ENCODE measurements at regions not wholly inside any gene's neighbourhood (a gene's known extent, or its start where the extent isn't known, plus 50 kb on each side); places are given as distances from the start of the nearest gene placed in this dataset.
"Not testable (repeated sequence)": the region's sequence is repeated elsewhere in the genome, so short reads cannot be mapped to it uniquely, and the experiment has no call there.

DNA sequence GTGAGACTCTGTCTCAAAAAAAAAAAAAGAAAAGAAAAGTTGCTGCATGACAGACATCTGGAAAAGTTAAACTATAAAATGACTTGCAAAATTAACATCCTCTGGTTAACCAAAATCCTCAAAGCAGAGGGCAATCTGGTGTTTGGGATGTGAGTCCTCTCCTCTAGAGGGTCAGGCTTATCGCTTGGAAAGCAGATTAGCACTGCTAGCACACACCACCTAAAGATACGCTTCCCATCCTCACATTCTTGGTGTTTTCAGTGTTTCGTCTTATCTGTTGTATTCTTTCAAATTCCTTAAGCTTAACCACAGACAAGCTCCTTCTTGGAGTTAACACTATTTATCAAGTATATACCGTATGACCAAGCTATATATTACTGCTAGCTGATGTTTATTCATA, 198.0 kb downstream of the SOX4 start:
- TF ChIP-seq, protein P1, sequence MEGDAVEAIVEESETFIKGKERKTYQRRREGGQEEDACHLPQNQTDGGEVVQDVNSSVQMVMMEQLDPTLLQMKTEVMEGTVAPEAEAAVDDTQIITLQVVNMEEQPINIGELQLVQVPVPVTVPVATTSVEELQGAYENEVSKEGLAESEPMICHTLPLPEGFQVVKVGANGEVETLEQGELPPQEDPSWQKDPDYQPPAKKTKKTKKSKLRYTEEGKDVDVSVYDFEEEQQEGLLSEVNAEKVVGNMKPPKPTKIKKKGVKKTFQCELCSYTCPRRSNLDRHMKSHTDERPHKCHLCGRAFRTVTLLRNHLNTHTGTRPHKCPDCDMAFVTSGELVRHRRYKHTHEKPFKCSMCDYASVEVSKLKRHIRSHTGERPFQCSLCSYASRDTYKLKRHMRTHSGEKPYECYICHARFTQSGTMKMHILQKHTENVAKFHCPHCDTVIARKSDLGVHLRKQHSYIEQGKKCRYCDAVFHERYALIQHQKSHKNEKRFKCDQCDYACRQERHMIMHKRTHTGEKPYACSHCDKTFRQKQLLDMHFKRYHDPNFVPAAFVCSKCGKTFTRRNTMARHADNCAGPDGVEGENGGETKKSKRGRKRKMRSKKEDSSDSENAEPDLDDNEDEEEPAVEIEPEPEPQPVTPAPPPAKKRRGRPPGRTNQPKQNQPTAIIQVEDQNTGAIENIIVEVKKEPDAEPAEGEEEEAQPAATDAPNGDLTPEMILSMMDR (IDR thresholded peaks at IDR 0.05; ENCODE audit: extremely low read depth, missing control alignments): no peak
- no peak for DNase-seq (ENCODE audit: low spot score)

DNA sequence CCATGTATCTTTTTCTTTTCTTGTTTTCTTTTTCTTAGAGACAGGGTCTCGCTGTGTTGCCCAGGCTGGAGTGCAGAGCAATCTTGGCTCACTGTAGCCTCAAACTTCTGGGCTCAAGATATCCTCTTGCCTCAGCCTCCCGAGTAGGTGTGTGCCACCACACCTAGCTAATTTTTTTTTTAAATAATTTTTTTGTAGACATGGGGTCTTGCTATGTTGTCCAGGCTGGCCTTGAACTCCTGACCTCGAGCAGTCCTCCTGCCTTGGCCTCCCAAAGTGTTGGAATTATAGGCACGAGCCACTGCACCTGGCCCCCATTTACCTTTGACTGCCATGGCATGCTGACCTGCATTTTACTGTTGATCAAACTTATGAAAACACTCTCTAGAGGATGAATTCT, 198.6 kb downstream of the SOX4 start:
- TF ChIP-seq, protein P1 (IDR thresholded peaks at IDR 0.05; ENCODE audit: extremely low read depth, missing control alignments): no peak

GRCh38 chr6:21796979-21797378, 203.4 kb downstream of the SOX4 start:
- DNase-seq (ENCODE audit: low spot score): not testable (repeated sequence)

More for the DNA sequence above, 198.6 kb downstream of the SOX4 start:
- DNase-seq (ENCODE audit: low spot score): no peak

DNA sequence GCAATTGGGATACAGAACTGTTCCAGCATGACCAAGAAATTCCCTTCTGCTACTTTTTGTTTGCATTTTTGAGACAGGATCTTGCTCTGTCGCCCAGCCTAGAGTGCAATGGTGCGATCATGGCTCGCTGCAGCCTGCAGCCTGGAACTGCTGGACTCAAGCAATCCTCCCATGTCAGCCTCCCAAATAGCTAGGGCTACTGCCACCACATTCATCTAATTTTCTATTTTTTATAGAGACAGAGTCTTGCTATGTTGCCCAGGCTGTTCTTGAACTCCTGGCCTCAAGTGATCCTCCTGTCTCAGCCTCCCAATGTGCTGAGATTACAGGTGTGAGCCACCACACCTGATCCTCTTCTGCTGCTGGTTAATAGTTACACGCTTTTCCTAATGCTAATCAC, 204.9 kb downstream of the SOX4 start:
- TF ChIP-seq, protein P1 (IDR thresholded peaks at IDR 0.05; ENCODE audit: extremely low read depth, missing control alignments): no peak
- DNase-seq (ENCODE audit: low spot score): no peak

DNA sequence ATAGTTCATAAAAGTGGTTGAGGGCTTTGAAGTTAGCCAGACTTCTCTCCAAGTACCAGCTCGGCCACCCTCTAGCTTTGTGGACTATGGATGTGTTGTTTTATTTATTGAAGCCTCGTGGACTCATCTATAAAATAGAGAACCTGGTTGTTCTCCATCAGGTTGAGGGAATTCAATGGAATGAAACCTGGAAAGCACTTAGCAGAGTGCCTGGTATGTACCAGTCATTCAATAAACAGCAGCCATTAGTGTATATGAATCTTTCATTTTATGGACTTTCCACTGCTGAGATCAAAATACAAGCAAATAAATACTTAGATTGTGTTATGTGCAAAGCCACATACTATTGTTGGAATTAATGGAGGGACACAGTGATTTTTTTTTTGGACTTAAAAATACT, 206.8 kb downstream of the SOX4 start:
- no peak for DNase-seq (ENCODE audit: low spot score)
- TF ChIP-seq, protein P1 (IDR thresholded peaks at IDR 0.05; ENCODE audit: extremely low read depth, missing control alignments): no peak

- no peak for DNase-seq (ENCODE audit: low spot score)
These were observed 207.4 kb downstream of the SOX4 start for GRCh38 chr6:21800948-21801438.

GRCh38 chr6:21801446-21802174, 208.1 kb downstream of the SOX4 start:
- no peak for DNase-seq (ENCODE audit: low spot score)
- TF ChIP-seq, protein P1 (IDR thresholded peaks at IDR 0.05; ENCODE audit: extremely low read depth, missing control alignments): no peak

More at GRCh38 chr6:21800948-21801438, 207.4 kb downstream of the SOX4 start:
- TF ChIP-seq, protein P1 (IDR thresholded peaks at IDR 0.05; ENCODE audit: extremely low read depth, missing control alignments): no peak
